ENCODE measurements at regions not wholly inside any gene's neighbourhood (a gene's known extent, or its start where the extent isn't known, plus 50 kb on each side); places are given as distances from the start of the nearest gene placed in this dataset.
A peak's percentile ranks its signal among the peaks of the same experiment; 100 is the strongest.

- no peak for DNase-seq
Measured at GRCh38 chr1:29584362-29584761, 348.0 kb downstream of the PTPRU start.

- DNase-seq: no peak
Measured at GRCh38 chr1:29583727-29584126, 347.4 kb downstream of the PTPRU start.

DNA sequence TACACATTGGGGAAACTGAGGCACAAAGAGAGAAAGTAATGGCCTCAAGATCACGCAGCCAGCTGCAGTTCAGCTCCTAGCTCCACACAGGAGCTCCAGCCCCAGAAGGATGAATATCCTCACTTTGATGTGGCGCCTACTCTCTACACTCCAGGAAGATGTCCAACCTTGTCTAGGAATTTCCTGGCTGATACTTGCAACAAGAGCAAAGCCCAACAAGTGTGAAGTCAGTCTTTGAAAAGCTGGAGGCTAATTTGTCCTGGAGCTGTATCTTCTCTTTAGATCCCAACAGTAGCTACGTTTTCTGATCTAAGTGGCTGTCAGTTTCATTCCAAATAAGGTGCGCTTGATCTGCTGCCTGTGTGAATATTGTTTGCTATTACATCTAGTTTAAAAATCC, 344.9 kb downstream of the PTPRU start:
- DNase-seq: no peak

GRCh38 chr1:29579821-29580425, 343.6 kb downstream of the PTPRU start:
- DNase-seq: peak; percentile 8

DNA sequence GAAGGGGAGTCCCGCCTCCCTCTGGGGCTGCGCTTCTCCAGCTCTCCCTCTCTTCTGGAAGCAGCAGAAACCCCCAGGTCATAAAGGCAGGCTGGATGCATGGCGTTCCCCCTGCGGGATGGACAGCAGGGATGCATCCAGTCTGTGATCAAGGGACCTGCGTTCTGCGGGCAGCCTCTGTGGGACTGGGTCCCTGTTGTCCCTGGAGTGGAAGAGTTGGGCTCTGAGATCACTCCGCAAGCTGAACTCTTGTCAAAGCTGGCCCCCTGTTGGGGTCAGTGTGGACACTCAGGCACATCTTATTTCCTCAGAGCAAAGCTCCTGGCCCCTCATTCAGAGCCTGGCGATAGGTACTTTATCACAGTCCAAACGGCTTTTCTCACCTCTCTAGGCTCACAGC, 341.2 kb downstream of the PTPRU start:
- no peak for DNase-seq

- DNase-seq: peak; percentile 23
Measured at GRCh38 chr1:29576510-29576909, 340.2 kb downstream of the PTPRU start.

- peak; percentile 49 for DNase-seq
Measured at GRCh38 chr1:29575826-29576225, 339.5 kb downstream of the PTPRU start.

DNA sequence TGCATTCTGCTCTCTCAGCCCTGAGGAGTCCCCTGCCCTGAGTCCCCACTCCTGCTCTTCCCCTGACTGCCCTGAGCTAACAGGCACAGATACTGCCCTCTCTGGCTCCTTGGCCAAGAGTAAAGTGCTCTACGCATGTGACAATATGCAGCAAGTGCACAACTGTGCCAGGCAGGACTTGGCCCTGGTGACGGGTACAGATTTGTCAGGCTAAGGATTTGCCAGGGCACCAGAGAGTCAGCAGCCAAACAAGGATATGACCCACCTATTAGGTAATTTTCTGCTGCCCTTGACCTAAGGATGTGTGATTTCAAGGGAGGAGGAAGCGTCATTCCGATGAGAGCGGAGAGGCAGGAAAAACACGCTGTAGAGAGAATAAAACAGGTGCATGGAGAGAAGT, 339.0 kb downstream of the PTPRU start:
- DNase-seq: no peak

- no peak for DNase-seq
Measured at GRCh38 chr1:29574871-29575270, 338.5 kb downstream of the PTPRU start.

- no peak for DNase-seq
Measured at GRCh38 chr1:29569971-29570634, 333.8 kb downstream of the PTPRU start.

- DNase-seq: no peak
Measured at GRCh38 chr1:29567257-29567656, 330.9 kb downstream of the PTPRU start.

GRCh38 chr1:29565490-29565889, 329.2 kb downstream of the PTPRU start:
- no peak for DNase-seq

- peak; percentile 8 for DNase-seq
Measured at GRCh38 chr1:29563571-29563970, 327.2 kb downstream of the PTPRU start.

- peak; percentile 17 for DNase-seq
Measured at GRCh38 chr1:29563092-29563491, 326.8 kb downstream of the PTPRU start.

DNA sequence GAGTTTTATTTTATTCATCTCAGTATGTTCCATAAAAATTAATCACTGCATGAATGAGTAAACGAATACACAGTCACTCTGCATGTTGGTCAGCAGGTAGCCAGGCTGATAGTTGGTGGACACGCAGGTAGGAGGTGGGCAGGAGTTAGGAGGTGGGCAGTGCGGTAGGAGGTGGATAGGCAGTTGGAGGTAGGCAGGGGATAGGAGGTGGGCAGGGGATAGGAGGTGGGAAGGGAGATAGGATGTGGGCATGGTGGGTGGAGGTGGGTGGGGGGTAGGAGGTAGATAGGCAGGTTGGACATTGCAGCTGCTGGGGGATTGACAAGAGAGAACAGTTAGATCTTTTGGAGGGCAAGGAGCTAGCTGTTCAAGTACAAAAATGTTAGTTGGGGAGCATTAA, 322.7 kb downstream of the PTPRU start:
- DNase-seq: no peak

DNA sequence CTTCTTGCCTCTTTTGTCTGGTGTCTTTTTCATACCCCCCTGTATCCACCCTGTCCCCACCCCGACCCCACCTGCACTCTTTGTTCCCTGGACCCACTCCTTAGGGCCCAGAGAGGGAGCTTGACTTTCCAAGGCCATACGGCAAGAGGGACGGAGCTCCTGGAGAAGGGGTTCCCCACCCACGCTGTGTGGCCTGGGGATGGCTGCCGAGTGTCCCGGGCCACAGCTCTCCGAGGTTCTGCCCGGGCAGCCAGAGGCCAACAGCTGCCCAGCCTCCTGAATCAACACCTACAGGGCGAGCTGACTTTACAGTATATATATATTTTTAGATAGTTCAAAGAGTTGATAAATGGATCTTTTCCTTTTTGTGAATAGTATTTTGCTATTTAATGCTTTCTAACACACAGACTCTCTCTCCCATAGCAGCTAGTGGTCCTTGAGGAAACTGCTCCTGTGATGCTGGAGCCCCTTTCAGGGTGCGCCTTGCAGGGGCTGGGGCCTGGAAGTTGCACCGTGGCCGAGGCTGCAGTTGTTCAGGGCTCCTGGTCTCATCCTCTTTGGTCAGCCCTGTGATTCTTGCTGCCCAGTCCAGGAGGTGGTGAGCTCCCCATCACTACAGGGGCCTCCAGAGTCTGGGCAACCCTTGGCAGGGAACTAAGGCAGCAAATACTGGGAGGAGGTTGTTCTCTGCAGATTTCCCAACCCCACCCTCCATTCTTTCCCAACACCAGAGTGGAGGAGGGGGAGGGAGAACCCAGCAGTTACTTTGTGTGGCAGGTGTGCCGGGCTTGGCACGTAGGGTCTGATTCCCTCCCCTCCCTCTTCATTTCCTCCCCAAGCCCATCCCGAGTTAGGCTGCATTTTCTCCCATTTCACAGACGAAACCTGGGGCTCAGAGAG, 321.6 kb downstream of the PTPRU start:
- peak; percentile 7 for DNase-seq

GRCh38 chr1:29557066-29557465, 320.7 kb downstream of the PTPRU start:
- DNase-seq: no peak

DNA sequence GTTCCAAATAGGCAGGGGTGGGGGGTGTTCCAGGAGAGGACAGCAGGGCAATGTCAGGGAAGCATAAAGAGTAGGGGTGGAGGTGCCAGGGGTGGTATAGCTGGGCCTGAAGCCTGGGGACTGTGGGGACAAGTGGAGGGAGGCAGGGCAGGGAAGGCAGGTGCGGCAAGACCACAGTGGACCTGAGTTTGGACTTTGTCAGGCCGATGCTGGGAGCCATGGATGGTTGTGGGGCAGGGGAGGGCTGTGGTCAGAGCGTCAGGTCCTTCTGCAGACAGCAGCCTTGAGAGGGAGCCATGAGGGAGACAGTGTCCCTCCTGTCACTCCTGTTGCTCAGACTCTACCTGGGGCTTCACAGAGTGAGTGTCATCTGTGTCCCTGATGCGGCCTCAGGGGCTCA, 320.3 kb downstream of the PTPRU start:
- no peak for DNase-seq

- no peak for DNase-seq
Measured at GRCh38 chr1:29555043-29555620, 318.8 kb downstream of the PTPRU start.

- no peak for DNase-seq
Measured at GRCh38 chr1:29554208-29554778, 318.0 kb downstream of the PTPRU start.

- no peak for DNase-seq
Measured at GRCh38 chr1:29551123-29551936, 315.0 kb downstream of the PTPRU start.

GRCh38 chr1:29550119-29550841, 314.0 kb downstream of the PTPRU start:
- DNase-seq: no peak
